IMR-90 (cell line): ENCODE measurements at regions not wholly inside any gene's neighbourhood (a gene's known extent, or its start where the extent isn't known, plus 50 kb on each side); places are given as distances from the start of the nearest gene placed in this dataset.

Experiments
- ATAC-seq: fragments of 200-7000 bp; cut with Tn5 transposase; 2 replicates; pipeline ENCODE4 v1.9.1; 2020; ENCODE audit warnings: low read depth, mild to moderate bottlenecking, moderate library complexity
- BruUV-seq: library from RNA; stranded (reverse); fragments of 400-500 nt; replicated peaks from 2 replicates; lab custom pipeline; 2021; lab: Mats Ljungman, UMichigan
- CTCF ChIA-PET: fragments of 300-600 bp; formaldehyde crosslinking; extraction: SDS; loops from one replicate; lab custom pipeline; 2021; ENCODE audit warnings: antibody characterized with exemption; lab: Yijun Ruan, JAX
- POLR2A ChIA-PET: fragments of 300-600 bp; sonication (Branson Sonifier 250); formaldehyde crosslinking; loops from one replicate; lab custom pipeline; 2022; ENCODE audit warnings: antibody characterized with exemption; ENCODE audit not compliant: unreplicated experiment; lab: Charles Lee
- DNase-seq: peaks from one replicate; pipeline ENCODE4 v3.0.0; 2013
- H2AFZ ChIP-seq: replicated peaks from 2 replicates; pipeline ENCODE3; 2013; ENCODE audit warnings: low read length, mild to moderate bottlenecking; ENCODE audit not compliant: poor library complexity
- H2AK5ac ChIP-seq: 2 replicates; pipeline ENCODE4 v1.6.1; 2013; ENCODE audit warnings: low read depth, low read length, inconsistent platforms
- H2AK9ac ChIP-seq: replicated peaks from 2 replicates; pipeline ENCODE3; 2013; ENCODE audit warnings: mild to moderate bottlenecking, low read depth, low read length, moderate library complexity; ENCODE audit not compliant: poor library complexity
- H2BK120ac ChIP-seq: 2 replicates; pipeline ENCODE4 v1.6.1; 2013; ENCODE audit warnings: low read depth, low read length, inconsistent platforms
- H2BK15ac ChIP-seq: 3 replicates; pipeline ENCODE4 v1.6.1; 2013; ENCODE audit warnings: low read depth, low read length, inconsistent platforms
- H2BK20ac ChIP-seq: 2 replicates; pipeline ENCODE4 v1.6.1; 2013; ENCODE audit warnings: low read depth, mild to moderate bottlenecking, inconsistent platforms, low read length, moderate library complexity
- H2BK5ac ChIP-seq: 2 replicates; pipeline ENCODE4 v1.6.1; 2013; ENCODE audit warnings: mild to moderate bottlenecking, low read depth, low read length, inconsistent platforms; ENCODE audit not compliant: poor library complexity, severe bottlenecking
- H3K14ac ChIP-seq: replicated peaks from 2 replicates; pipeline ENCODE4 v1.6.1; 2013; ENCODE audit warnings: low read depth, low read length, inconsistent platforms
- H3K18ac ChIP-seq: 2 replicates; pipeline ENCODE4 v1.6.1; 2013; ENCODE audit warnings: low read depth, low read length, control low read depth
- H3K23ac ChIP-seq: 2 replicates; pipeline ENCODE4 v1.6.1; 2013; ENCODE audit warnings: low read depth, low read length, inconsistent platforms
- H3K27ac ChIP-seq: 2 replicates; pipeline ENCODE4 v1.5.1; 2013; ENCODE audit warnings: mild to moderate bottlenecking, control low read depth, low read length; ENCODE audit not compliant: insufficient read depth
- H3K27me3 ChIP-seq: 2 replicates; pipeline ENCODE4 v1.6.1; 2013; ENCODE audit warnings: low read length; ENCODE audit not compliant: control insufficient read depth, insufficient read depth
- H3K36me3 ChIP-seq: 2 replicates; pipeline ENCODE4 v1.6.1; 2013; ENCODE audit warnings: low read length, mixed read lengths; ENCODE audit not compliant: control insufficient read depth, insufficient read depth
- H3K4ac ChIP-seq: 2 replicates; pipeline ENCODE4 v1.6.1; 2013; ENCODE audit warnings: low read depth, low read length, inconsistent platforms
- H3K4me1 ChIP-seq: 2 replicates; pipeline ENCODE4 v1.6.1; 2013; ENCODE audit warnings: low read length, mixed read lengths; ENCODE audit not compliant: control insufficient read depth, insufficient read depth
- H3K4me2 ChIP-seq: 2 replicates; pipeline ENCODE4 v1.6.1; 2013; ENCODE audit warnings: low read depth, mild to moderate bottlenecking, control low read depth, low read length, moderate library complexity
- H3K4me3 ChIP-seq: 2 replicates; pipeline ENCODE4 v1.5.1; 2013; ENCODE audit warnings: low read depth, mild to moderate bottlenecking, control low read depth, low read length, moderate library complexity; ENCODE audit not compliant: insufficient read depth
- H3K56ac ChIP-seq: 2 replicates; pipeline ENCODE4 v1.6.1; 2013; ENCODE audit warnings: low read length, inconsistent platforms; ENCODE audit not compliant: insufficient read depth; ENCODE audit errors: extremely low read depth
- H3K79me1 ChIP-seq, 2 experiments: 2 replicates each; pipeline ENCODE4 v1.6.1; 2013; ENCODE audit warnings: low read length in 2 of 2, inconsistent platforms in 1 of 2, low read depth in 1 of 2
- H3K9ac ChIP-seq: 2 replicates; pipeline ENCODE4 v1.6.1; 2013; ENCODE audit warnings: low read depth, low read length, control low read depth
- H3K9me1 ChIP-seq: 2 replicates; pipeline ENCODE4 v1.6.1; 2013; ENCODE audit warnings: low read length, inconsistent platforms; ENCODE audit not compliant: insufficient read depth
- H3K9me3 ChIP-seq: 2 replicates; pipeline ENCODE4 v1.6.1; 2013; ENCODE audit warnings: low read length; ENCODE audit not compliant: control insufficient read depth, insufficient read depth
- H4K20me1 ChIP-seq: 2 replicates; pipeline ENCODE4 v1.6.1; 2013; ENCODE audit warnings: low read length, inconsistent platforms; ENCODE audit not compliant: insufficient read depth
- H4K5ac ChIP-seq: 2 replicates; pipeline ENCODE4 v1.6.1; 2013; ENCODE audit warnings: mild to moderate bottlenecking, low read depth, low read length, control low read depth
- H4K8ac ChIP-seq, 2 experiments: 2 replicates each; pipeline ENCODE4 v1.6.1; 2013; ENCODE audit warnings: low read depth in 2 of 2, low read length in 2 of 2, control low read depth in 1 of 2, inconsistent platforms in 1 of 2
- H4K91ac ChIP-seq: 2 replicates; pipeline ENCODE4 v1.6.1; 2013; ENCODE audit warnings: low read depth, low read length, inconsistent platforms; ENCODE audit not compliant: insufficient read depth
- MAZ ChIP-seq: IDR thresholded peaks from 2 replicates; pipeline ENCODE4 v1.6.1; 2012; ENCODE audit warnings: low read depth, mild to moderate bottlenecking, low read length, improper control_type of control experiment, moderate library complexity, borderline replicate concordance
- NFE2L2 ChIP-seq: fragments of 150-350 bp; IDR thresholded peaks from 2 replicates; pipeline ENCODE4 v1.6.1; 2016; ENCODE audit warnings: low read depth, mild to moderate bottlenecking, low read length
- POLR2A ChIP-seq: IDR thresholded peaks from 2 replicates; pipeline ENCODE4 v1.6.1; 2012; ENCODE audit warnings: mild to moderate bottlenecking, low read depth, low read length
- SMC3 ChIP-seq: fragments of 150-350 bp; IDR thresholded peaks from 2 replicates; pipeline ENCODE4 v1.6.1; 2016; ENCODE audit warnings: low read depth, mild to moderate bottlenecking, antibody characterized with exemption, low read length, moderate library complexity
- WGBS, 2 experiments: methylation state at CpG; one replicate each; pipeline versions ENCODE4 v1.1.5 to v1.1.7; 2013; ENCODE audit warnings: missing lambda C conversion rate in 2 of 2; ENCODE audit not compliant: insufficient read length in 1 of 2; ENCODE audit errors: extremely low coverage in 2 of 2; 5-methylcytosine and 5-hydroxymethylcytosine counted together
- dilution Hi-C: fragments of 300-500 bp; cut with HindIII; formaldehyde crosslinking; loops from one replicate; pipeline ENCODE4 v1.14.3; 2018; ENCODE audit warnings: low sequenced_read_pairs; ENCODE audit not compliant: unreplicated experiment
- in situ Hi-C: fragments of 300-500 bp; cut with MboI; formaldehyde crosslinking; loops from 3 replicates; pipeline ENCODE4 v1.14.3; 2019; ENCODE audit warnings: low sequenced_read_pairs, inconsistent platforms, mixed read lengths
- intact Hi-C: fragments of 100-400 bp; cut with micrococcal nuclease; formaldehyde crosslinking; loops from 2 replicates; pipeline ENCODE4 v1.10.0; 2022
- TF ChIP-seq, protein P1 (sequence below): conservative IDR thresholded peaks from 2 replicates; pipeline ENCODE4 v1.5.1; 2012; ENCODE audit warnings: mild to moderate bottlenecking, low read depth, low read length, improper control_type of control experiment

DNA sequence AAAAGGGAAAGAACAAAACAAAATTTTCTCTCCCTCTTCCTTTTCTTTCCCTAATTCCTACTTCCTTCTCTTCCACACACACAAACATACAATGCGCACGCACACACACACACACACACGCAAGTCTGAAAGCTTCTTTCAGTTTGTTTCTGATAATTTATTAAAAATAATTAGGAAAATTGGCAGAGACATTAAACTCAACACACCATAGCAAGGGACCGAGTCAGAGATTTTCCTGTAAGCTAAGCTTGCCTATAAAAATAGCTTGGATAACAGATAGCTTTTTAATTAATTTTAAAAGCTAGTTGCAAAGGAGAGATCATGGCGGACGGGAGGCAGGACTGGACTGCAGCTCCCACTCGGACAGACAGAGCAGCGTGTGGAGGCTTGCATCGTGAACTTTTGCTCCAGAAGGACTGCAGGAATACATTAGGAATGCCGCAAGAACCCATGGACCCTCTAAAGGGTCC is 92.6 kb upstream of the MAPK10 start:
- peak overlapping the region; percentile 30 for H3K18ac ChIP-seq
- H3K4ac ChIP-seq, result peak overlapping the region; percentile 57
- no peaks in the 10 kb centered on the region for H4K20me1 ChIP-seq
- no peaks in the 10 kb centered on the region for H3K9me3 ChIP-seq
- 0 out of 2 replicates have a peak overlapping the region, but pooled peaks have one; percentile 18 for H4K91ac ChIP-seq
- peak overlapping the region; percentile 57 for H2BK120ac ChIP-seq
- ChIA-PET POLR2A (no interaction called here), CTCF (no interaction called here)
- DNase-seq (peak; percentile 38), ATAC-seq (peak; percentile 40)
- H3K9ac ChIP-seq, result peak overlapping the region; percentile 73
- H3K9me1 ChIP-seq, result no peaks in the 10 kb centered on the region
- H3K23ac ChIP-seq, result no peak overlapping the region
- peak overlapping the region; percentile 89 for H3K27ac ChIP-seq
- 40% methylated on average over 5 of the region's 10 CpGs; no CpG with 5 or more reads in 1 of the 2 experiments for WGBS, 2 experiments
- H4K5ac ChIP-seq, result peak overlapping the region; percentile 44
- H3K79me1 ChIP-seq, result no peaks in the 10 kb centered on the region
- no peak overlapping the region for H2BK20ac ChIP-seq
- no peak overlapping the region for H2BK15ac ChIP-seq
- peaks cover 9% of the 10 kb centered on the region for H3K4me1 ChIP-seq
- no TSS peak for BruUV-seq
- no peak overlapping the region for H2AK5ac ChIP-seq
- no peaks in the 10 kb centered on the region for H3K36me3 ChIP-seq
- TF ChIP-seq SMC3, result no peak
- TF ChIP-seq POLR2A, result no peak
- TF ChIP-seq, protein P1, sequence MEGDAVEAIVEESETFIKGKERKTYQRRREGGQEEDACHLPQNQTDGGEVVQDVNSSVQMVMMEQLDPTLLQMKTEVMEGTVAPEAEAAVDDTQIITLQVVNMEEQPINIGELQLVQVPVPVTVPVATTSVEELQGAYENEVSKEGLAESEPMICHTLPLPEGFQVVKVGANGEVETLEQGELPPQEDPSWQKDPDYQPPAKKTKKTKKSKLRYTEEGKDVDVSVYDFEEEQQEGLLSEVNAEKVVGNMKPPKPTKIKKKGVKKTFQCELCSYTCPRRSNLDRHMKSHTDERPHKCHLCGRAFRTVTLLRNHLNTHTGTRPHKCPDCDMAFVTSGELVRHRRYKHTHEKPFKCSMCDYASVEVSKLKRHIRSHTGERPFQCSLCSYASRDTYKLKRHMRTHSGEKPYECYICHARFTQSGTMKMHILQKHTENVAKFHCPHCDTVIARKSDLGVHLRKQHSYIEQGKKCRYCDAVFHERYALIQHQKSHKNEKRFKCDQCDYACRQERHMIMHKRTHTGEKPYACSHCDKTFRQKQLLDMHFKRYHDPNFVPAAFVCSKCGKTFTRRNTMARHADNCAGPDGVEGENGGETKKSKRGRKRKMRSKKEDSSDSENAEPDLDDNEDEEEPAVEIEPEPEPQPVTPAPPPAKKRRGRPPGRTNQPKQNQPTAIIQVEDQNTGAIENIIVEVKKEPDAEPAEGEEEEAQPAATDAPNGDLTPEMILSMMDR, result no peak
- TF ChIP-seq MAZ, result no peak
- no peak for TF ChIP-seq NFE2L2
- intact Hi-C loops (no loop called here), in situ Hi-C loops (no loop called here), dilution Hi-C loops (no loop called here)
- H3K27me3 ChIP-seq, result no peaks in the 10 kb centered on the region
- H2AFZ ChIP-seq, result peak overlapping the region; percentile 52
- H2AK9ac ChIP-seq, result no peak overlapping the region
- peak overlapping the region; percentile 48 for H2BK5ac ChIP-seq
- H3K56ac ChIP-seq, result peak overlapping the region; percentile 17; the same call in 1 of the 2 replicates
- peak overlapping the region; percentile 71 for H3K4me2 ChIP-seq
- H4K8ac ChIP-seq, result peak overlapping the region; percentile 56 to 59; a peak in 2 of 4 replicates
- H3K14ac ChIP-seq, result 0 out of 2 replicates have a peak overlapping the region, but pooled peaks have one; percentile 1
- H3K4me3 ChIP-seq, result peak overlapping the region; percentile 53
